Hematopoietic multipotent progenitor cell treated with erythropoietin and hydrocortisone succinate and interleukin-3 and kit ligand, for 15 days (in vitro differentiated cells): ENCODE measurements at regions not wholly inside any gene's neighbourhood (a gene's known extent, or its start where the extent isn't known, plus 50 kb on each side); places are given as distances from the start of the nearest gene placed in this dataset.

Experiments used
- DNase-seq: peaks from one replicate; pipeline ENCODE4 v3.0.0-alpha.2; 2015; ENCODE audit warnings: low spot score

GRCh38 chr2:239715606-239716005 lies 309.5 kb downstream of the NDUFA10 start:
- no peak for DNase-seq

GRCh38 chr2:239715202-239715601 lies 309.9 kb downstream of the NDUFA10 start:
- no peak for DNase-seq

- no peak for DNase-seq
These were observed 311.0 kb downstream of the NDUFA10 start for GRCh38 chr2:239714116-239714515.

GRCh38 chr2:239712755-239713154 lies 311.9 kb upstream of the HDAC4 start:
- no peak for DNase-seq

GRCh38 chr2:239711911-239712570 lies 311.2 kb upstream of the HDAC4 start:
- DNase-seq, result no peak

GRCh38 chr2:239710953-239711861 lies 310.4 kb upstream of the HDAC4 start:
- no peak for DNase-seq

DNA sequence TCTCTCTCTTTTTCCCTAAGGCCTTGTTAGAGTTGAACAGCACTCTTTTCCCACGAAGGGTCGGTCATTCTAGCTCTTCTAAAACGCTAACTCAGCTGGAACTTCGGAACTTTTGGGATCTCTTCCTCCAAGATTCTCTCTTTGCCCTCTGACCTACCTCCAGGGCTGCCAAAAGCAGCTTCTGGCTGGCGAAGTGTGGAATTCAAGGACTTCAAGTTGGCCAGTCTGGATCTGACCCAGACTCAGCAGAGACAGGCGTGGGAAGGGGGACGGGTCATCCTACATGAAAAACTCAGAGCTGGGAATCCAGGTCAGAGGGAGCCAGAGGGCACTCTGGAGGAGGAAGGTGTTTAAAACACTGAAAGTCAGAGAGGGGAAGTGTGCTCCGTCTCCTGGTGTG lies 305.5 kb upstream of the HDAC4 start:
- no peak for DNase-seq

- no peak for DNase-seq
These were observed 303.9 kb upstream of the HDAC4 start for GRCh38 chr2:239704737-239705136.

- DNase-seq, result no peak
These were observed 303.0 kb upstream of the HDAC4 start for GRCh38 chr2:239703834-239704233.

GRCh38 chr2:239700686-239701345 lies 300.0 kb upstream of the HDAC4 start:
- no peak for DNase-seq

- DNase-seq, result no peak
These were observed 296.8 kb upstream of the HDAC4 start for GRCh38 chr2:239697399-239698164.

GRCh38 chr2:239696559-239697207 lies 295.9 kb upstream of the HDAC4 start:
- no peak for DNase-seq

DNA sequence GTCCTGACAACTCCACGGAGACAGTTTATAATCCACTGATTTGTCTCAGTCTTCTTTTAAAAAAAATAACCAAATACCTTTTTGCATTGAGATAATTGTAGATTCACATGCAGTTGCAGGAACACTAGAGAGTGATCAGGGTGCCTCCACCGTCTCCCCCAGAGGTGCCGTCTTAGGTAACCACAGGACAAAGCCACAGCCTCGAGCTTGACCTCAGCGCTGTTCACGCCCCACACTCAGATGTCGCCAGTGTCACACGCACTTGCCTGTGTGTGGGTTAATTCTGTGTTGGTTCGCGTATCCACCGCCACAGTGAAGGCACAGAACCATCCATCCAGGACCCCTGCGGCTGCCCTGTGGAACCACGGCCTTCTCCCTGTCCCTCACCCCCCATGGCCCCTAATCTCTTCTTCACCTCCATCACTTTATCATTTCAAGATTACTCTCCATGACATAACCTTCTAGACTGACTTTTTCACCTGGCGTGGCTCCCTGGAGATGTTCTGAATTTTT lies 295.0 kb upstream of the HDAC4 start:
- DNase-seq, result no peak

DNA sequence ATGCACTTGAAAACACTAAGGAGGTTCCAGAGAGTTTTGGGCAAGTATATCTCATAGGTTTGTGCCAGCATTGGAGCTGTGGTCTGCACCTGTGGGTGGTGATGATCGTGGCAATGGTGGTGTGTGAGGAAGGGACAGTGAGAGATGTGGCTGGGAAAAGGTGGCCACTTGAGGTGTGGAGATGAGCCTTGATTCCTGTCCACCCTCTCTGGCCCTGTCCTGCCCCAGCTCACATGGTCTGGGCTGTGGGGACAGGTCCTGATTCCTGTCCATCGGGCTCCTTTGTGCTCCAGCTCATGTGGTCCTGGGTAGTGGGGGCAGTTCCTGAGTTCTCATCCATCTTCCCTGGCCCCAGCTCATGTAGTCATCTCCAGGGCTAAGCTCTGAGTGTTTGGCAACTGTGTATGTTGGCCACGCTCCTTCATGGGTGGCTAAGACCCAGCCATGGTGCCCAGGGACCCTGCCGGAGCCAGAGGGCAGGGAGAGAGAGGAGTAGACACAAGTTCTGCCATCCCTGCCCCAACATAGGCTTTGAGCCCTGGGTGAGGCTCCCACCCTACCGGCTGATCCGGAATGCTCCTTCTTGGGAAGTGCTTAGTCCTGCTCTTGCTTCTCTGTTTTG lies 294.4 kb upstream of the HDAC4 start:
- DNase-seq, result no peak

GRCh38 chr2:239694487-239694886 lies 293.7 kb upstream of the HDAC4 start:
- no peak for DNase-seq

DNA sequence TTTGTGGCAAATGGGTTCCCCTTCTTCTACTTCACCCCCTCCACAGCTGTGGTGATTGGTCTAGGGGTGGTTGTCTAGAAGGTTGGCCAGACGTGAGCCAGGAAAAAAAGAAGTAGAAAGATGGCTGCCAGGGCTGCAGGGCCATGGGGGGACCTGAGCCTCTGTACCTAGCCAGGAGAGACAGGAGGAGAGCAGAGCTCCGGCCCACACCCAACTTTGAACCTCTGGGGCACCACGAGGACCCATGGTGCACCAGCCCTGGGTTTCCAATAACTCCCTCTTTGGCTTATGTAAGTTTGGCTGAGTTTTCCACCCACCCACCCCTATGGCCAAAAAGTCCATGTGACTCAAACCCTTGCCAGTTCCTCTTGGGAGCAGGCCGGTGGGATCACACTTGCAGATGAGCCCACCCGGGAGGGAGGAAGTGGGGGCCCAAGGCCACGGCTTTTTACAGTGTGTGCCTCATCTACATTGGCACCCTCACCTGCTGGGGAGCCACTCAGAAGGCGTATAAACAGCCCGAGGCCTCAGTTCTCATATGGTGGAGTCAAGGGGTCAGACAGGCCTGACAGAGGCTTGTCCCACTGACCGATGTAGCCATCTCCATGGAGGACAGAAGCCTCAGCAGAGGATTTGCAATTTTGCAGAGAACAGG lies 293.1 kb upstream of the HDAC4 start:
- DNase-seq, result no peak

DNA sequence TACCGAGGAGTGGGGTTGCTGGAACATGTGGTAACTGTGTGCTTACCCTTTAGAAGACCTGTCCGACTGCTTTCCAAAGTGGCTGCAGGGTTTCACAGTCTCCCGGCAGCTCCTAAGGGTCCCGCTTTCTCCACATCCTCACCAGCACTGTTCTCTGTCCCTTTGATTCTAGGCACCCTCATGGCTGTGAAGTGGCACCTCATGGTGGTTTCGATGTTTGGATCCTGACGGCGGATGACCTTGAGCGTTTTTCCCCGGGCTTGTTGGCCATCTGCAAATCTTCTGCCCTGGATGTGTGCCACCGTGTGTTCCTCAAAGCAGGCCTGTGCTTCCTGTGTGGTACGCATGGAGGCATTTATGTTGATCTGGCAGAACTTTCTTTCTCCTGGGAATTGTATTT lies 292.5 kb upstream of the HDAC4 start:
- DNase-seq, result no peak

GRCh38 chr2:239692919-239693318 lies 292.1 kb upstream of the HDAC4 start:
- DNase-seq, result no peak

DNA sequence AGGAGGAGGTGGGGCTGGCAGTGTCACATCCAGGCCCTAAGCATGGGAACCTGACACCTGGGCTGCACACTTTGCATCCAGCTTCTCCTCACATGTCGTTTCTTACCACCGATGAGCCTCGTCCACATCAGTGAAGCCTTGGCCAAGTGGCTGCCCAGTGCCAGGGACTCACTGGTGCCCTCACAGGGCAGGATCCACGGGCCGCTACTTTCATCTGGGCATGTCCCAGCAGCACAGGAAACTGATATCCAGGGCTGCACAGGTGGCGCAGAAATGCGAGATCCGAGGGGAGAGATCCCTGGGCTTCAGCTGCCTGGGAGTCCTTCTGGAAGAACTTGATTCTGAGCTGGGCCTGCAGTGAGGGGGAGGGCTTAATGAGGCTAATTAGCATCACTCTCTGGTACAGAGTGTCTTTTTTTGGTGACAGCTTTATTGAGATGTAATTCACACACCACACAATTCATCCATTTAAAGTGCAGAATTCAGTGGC lies 291.6 kb upstream of the HDAC4 start:
- no peak for DNase-seq

GRCh38 chr2:239691720-239692119 lies 290.9 kb upstream of the HDAC4 start:
- no peak for DNase-seq
